Islet of Langerhans (tissue), 1 donor: ENCODE measurements at regions not wholly inside any gene's neighbourhood (a gene's known extent, or its start where the extent isn't known, plus 50 kb on each side); places are given as distances from the start of the nearest gene placed in this dataset.
A peak's percentile ranks its signal among the peaks of the same experiment; 100 is the strongest.
"Not testable (repeated sequence)": the region's sequence is repeated elsewhere in the genome, so short reads cannot be mapped to it uniquely, and the experiment has no call there.

ENCODE experiments used
- FAIRE-seq: peaks from one replicate; lab custom pipeline; 2011; peaks lifted over from hg19 to GRCh38; lab: Jason Lieb, UNC

DNA sequence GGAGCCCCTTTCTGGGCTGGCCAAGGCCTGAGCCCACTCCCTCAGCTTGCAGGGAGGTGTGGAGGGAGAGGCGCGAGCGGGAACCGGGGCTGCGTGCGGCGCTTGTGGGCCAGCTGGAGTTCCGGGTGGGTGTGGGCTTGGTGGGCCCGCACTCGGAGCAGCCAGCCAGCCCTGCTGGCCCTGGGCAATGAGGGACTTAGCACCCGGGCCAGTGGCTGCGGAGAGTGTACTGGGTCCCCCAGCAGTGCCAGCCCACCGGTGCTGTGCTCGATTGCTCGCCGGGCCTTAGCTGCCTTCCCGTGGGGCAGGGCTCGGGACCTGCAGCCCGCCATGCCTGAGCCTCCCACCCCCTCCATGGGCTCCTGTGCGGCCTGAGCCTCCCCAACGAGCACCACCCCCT lies 123.8 kb upstream of the SEMA3C start:
- not testable (repeated sequence) for FAIRE-seq

DNA sequence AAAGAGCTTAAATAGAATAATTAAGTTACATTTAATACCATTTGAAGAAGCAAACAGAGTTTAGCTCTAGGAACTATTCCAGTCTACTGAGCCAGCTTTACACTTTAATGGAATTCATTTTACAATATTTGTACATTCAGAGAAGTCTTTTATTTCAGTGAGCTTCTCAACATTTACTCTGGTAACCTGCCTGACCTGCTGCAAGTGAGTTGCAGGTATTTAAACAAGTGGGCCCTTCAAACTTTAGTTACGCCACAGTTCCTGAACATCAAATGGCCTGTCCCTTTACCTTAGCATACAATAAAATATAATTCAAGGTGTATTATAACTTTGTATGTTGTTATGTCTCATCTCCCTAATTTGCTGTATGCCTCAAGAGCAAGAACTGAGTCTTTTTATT lies 121.6 kb upstream of the SEMA3C start:
- FAIRE-seq = no peak

DNA sequence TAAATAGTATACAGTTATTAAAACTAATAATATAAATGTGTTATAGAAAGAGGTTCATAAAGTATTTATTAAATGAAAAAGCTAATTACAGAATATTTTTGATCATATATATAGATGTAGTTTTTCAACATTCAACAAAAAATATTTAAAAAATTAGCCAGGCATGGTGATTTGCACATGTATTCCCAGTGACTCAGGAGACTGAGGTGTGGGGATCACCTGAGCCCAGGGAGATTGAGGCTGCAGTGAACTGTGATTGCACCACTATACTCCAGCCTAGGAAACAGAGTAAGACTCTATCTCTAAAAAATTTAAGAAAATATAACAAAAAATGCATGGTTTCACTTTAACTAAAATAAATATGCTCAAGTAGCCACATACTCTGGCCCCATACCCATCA lies 118.0 kb upstream of the SEMA3C start:
- no peak for FAIRE-seq

DNA sequence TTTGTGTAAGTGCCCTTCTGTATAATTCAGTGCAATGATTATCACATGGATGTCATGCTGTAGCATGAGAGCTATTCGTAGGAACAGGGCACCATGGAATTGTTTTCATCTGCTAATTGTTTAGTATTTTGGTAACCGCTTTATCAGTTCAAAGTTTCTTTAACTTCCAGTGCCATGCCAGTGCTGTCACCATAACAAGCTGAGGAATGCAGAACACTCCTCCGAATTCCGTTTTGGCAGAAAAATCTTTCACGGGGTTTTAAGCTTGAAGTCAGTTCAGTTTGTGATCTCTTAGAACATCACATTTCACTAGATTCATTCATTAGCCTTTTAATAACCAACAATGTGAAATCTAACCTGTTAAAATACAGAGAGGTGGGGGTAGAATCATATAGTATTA lies 117.2 kb upstream of the SEMA3C start:
- FAIRE-seq = no peak

DNA sequence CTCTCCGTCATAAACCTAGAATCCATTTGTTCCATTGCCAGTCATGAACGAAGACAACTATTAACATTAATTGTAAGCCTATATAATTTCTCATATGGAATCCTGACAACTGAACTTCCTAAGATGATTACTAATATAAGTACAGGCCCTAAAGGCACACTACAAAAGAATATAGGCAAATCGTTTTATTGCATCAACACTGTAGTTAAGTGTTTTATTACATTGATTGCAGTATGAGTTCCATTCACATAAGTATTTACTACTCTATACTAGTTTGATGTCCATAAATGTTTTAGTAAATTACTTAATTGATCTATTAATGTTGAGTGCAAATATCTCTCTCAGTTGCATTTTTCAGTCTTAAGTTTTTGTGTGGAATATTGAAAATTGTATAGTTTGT lies 113.1 kb upstream of the SEMA3C start:
- no peak for FAIRE-seq

DNA sequence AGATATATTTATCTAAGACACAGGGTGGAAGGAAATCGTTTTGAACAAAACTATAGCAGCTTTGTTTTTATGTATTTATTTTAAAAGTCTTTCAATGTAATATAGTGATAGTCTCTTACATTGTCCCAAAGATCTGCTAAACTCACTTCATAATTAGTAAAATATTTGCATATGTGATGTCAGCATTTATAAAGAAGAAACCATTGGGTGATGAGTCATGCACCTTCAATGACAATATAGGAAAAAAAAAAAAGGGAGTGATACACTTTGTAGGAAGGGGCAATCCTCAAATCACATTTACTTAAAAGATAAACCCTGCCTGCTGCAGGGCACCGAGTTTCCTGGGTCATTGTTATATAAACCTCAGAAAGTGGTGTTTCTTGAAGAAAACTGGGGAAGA lies 112.4 kb upstream of the SEMA3C start:
- FAIRE-seq = no peak

DNA sequence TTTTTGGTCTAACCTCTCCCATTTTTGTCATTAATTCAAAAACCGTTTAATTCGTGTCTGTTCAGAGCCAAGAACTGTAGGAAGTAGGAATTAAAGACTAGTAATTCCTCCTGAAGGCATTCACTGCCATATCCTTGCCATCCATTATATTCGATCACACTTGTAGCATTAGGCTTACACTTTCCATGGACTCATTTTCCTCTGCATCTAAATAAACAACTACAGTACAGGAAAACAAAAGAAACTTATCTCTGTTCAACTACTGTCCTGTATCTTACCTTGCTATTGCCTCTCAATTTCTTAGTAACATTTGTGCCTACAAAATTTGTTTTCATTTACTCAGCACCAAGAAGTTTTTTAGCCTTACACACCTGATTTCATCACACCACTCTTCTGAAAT lies 111.6 kb upstream of the SEMA3C start:
- no peak for FAIRE-seq

DNA sequence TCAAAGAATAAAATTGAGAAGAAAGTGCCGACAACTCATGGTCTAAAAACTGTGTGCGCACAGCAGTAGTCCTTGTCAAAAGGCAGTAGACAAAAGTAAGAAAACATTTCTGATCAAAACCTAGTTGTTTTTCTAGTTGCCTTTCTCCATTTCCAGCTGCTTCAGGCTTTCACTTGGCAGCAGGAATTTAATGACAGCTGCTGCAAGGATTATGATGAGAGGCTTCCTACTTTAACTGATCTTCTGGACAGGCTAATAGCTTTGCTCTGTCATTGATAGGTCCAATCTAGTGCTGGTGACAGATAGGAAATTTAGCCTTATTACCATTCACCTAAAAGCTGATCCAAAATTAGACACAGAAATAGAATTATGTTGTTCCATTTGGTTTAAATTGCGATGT lies 110.7 kb upstream of the SEMA3C start:
- FAIRE-seq = no peak

DNA sequence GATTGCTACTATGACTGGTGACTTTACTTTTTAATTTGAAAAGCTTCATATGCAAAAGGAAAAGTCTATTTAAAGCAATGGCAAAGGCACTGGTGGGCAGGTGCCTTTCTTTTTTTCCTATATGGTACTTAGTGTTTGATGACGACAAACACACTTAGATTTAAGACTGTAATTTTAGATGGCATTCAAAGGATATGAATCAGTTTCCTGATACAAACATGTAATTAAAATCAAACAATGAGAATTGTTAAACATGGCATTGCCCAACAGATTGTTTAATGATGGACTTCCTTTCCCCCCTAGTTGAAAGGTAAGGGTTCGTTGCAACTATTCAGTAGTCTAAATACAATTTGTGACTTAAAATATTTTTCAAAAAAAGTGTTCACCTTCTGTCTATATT lies 106.5 kb upstream of the SEMA3C start:
- FAIRE-seq = no peak

DNA sequence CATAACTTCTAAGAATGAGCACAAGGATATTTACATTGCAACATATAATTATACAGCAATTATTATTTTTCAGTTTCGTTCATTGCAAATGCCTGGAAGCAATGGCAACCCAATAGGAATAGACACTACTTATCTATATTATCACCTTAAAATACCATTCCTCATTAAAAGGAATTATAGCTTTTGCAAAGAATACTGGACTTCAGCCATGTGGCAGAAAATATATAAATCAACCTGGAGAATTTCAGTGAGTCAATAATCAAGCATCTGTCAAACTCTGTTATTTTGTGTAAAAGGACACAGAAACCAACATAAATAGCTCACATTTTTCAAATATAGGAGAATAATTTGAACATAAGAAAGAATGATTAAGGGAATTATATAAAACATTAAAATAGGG lies 96.1 kb upstream of the SEMA3C start:
- no peak for FAIRE-seq

DNA sequence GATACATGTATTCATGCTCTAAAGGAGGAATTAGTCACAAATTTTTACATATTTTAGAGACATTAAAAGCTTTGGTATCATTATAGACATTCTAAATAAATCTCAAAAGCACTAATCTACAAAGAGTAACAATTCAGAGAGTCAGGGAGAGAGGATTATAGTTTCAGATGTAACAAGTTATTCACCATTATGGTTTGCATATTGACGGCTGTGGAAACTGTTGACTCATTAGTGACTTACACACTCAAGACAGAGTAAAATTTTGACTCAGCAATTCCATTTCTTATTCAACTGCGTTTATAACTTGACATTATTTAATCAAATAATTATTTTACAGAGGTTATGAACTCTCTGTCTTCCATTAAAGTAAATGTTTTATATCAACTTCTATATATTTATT lies 95.4 kb upstream of the SEMA3C start:
- FAIRE-seq = peak; percentile 9

DNA sequence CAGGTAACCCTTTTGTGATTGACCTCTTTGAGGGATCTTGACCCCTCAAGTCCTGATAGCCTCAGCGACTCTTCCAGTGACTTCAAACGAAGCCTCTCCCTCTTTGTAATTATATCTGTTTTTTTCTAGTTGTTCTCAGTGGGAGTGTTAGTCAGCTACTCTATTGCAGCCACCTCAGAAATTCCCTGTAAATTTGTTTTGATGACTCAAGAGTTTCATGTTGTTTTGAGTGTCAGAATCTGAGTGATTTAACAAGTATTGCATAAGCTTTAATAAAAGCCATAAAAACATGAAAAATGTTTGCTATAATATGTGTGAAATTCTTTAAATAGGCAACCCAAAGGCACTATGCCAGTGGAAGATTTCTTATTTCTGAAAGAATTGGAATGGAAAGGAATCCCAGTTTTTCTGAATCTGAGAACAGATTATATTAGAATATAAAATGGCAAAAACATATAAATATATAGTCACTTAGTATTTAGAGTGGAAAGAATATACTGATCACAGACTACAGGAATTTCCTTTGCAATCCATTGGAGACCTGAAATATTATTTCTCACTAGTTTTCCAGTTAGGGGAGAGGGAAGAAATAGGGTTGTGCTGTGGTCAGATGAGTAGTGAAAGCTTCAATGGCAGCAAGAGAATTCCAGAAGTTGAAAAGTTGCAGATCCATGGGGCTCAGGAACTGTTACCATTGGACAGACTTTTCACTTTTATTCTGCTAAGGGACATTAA lies 94.4 kb upstream of the SEMA3C start:
- no peak for FAIRE-seq

DNA sequence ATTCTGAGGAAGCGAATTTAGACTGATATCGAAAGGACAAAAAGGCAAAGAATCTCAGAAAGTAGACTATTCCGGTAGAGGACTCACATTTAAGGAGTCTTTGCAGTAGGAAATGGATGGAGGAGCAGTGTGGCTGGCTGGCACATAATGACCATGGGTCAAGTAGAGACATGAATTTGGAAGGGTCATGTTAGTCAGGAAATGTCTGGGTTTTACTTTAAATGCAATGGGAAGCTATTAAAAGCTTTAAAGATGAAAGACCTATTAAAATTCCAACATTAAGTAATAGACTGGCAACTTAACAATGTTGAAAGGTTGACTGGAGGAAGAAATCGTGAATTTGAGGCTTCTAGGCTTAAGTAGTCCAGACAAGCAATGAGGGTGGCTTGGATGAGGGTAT lies 90.0 kb upstream of the SEMA3C start:
- no peak for FAIRE-seq

DNA sequence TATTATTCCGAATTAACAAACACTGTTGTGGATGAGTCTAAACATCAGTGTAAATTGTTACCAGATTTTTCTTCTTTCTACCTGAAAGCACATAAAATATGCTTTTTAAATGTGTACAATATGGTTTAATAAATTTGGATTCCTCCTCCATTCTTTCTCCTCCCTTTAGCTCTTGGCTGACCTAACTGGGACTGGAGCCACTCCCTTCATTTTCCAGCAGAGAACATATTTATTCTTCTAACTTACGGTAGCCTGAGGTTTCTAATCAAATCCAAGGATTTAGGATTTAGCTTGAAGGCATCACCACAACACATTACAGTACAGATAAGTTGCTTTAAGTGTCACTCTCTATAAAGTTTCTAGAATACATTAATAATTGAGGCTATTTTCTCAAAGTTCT lies 88.2 kb upstream of the SEMA3C start:
- FAIRE-seq = no peak

DNA sequence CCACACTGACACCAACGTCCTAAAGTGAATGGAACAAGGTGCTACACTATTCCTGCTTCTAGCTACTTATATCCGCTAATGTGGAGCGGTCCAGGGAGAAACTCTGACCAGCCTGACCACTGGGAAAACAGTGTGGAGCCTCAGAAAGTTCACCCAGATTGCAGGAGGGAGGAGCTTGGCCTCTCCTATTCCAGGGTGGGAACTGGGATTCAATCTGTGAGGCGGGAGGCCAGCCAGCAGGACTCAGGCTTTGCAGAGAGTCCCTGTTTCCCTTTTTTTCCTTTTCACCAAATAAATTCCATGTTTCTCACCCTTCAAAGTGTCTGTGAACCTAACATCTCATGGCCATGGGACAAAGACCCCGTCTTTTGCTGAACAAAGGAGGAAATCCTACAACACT lies 86.4 kb upstream of the SEMA3C start:
- FAIRE-seq = no peak

DNA sequence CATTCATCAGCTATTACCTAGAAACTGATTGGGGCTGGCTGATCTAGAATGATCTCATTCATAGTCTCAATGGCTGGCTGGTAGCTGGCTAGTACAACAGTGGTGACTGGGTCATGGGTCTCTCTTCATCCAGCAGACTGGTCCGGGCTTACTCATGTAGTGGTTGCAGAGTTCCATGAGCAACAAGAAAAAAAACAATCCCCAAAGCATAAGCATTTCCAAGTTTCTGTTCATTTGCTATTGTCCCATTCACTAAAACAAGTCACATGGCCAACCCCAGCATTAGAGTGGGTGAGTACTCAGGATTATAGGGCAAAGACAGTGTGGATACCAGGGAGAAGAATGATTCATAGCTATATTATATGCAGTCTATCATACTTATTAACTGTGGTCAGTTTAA lies 85.2 kb upstream of the SEMA3C start:
- no peak for FAIRE-seq

DNA sequence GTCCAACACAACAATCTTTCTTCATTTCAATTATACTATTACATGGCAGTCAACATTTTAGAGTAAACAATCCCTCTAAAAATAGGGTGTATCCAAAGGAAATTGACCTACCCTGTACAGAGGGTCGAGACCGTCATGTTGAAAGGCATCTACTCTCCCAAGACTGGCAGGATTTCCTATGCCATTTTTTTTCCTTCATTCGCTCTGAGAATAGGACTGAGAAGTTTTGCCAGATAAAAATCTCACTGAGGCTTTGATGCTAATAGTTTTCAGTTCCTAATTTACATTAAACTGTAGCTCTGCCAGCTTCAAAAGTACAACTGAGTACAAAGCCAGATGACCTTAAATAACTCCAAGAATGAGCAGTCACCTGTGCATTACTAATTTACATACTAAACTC lies 84.5 kb upstream of the SEMA3C start:
- no peak for FAIRE-seq

DNA sequence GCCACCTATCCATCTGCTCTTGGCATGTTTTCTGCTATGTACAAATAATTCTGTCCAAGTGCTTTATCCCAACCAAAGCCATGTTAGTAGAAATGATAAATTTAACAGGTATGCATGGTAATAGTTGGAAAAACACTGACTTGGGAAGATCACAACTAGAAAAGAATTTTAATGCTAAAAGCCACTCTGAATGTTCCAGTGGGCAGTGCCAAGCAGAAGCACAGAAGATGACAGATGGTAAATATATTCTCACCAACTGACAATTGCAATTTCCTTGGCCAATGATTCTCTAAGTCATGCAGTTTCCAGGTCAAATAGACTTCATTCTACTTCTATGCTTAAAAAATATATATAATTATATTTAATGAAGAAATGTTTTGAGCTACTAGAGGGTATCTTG lies 83.6 kb upstream of the SEMA3C start:
- no peak for FAIRE-seq

DNA sequence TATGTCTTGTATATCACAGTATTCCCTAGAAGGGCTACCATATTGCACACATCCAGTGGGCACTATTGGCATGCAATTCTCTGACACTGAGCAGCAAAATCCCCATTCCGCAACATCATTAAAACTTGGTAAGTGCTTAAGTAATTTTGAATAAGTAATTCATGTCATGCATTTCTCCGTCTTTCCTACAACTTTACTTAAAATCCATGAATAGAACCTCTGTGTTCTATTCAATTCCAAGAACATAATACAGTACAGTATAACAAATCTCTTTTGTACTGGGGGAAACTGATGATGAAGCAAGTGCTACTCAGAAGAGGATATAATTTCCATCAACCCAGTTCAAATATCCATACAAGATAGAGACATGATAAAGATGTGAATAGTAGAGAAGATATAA lies 80.9 kb upstream of the SEMA3C start:
- FAIRE-seq = no peak

DNA sequence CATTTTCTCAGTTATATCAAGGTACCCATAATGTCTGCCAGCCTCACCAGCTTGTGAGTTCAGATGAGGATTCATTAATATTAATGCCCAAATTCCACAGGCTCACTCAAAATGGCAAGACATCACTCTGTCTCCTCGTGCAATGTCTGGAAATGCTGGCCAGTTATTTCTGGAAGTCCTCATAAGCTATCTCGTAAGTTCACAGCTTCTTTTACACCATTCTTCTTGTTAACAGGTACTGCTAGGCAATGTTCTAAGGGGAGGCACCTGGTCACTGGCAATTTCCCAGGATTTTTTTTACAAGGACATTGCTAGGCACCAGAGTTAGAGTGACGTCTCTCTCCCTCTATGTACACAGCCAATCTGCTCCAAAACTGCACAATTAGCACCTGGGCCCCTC lies 80.2 kb upstream of the SEMA3C start:
- FAIRE-seq = no peak

DNA sequence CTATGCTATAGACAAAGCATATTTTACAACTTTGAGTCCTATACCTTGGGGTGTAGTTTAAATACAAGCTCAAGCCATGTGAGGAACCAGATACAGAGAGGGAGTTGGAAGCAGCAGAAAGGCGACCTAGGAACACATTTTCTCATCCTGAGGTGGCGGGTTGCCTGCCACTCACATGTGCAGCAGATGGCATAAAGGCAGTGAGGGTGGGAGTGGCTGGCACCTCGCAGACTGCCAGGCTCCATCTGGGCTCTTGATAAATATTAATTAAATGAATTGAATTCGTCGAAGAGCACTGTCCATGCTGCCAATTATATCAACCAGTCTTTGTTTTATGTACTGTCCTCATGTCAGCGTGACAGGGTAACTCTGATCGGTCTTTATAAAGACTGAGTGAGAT lies 79.0 kb upstream of the SEMA3C start:
- FAIRE-seq = no peak

DNA sequence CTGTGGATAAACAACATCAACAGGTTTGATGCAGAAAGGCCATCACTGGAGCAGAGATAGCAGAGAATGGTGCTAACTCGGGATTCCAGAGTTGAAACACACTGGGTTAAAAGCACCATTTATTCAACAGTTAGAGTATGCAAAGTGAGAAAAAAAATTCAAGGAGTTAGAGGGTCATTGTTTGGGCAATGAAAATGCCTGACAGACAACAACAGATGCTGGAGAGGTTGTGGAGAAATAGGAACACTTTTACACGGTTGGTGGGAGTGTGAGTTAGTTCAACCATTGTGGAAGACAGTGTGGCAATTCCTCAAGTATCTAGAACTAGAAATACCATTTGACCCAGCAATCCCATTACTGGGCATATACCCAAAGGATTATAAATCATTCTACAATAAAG lies 77.4 kb upstream of the SEMA3C start:
- not testable (repeated sequence) for FAIRE-seq

DNA sequence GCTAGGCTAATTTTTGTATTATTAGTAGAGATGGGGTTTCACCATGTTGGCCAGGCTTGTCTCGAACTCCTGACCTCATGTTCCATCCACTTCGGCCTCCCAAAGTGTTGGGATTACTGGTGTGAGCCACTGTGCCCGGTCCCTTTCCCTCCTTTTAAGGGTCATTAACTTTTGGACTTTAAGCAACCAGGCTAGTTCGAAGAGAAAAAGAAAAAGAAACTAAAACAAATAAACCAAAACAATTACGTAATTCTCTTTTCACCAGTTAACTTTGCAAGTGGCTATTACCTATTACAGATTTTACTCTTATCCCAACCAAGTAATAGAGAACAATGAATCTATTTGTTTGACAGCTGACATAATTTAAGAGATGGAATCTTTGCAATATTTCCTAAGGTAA lies 72.8 kb upstream of the SEMA3C start:
- no peak for FAIRE-seq

DNA sequence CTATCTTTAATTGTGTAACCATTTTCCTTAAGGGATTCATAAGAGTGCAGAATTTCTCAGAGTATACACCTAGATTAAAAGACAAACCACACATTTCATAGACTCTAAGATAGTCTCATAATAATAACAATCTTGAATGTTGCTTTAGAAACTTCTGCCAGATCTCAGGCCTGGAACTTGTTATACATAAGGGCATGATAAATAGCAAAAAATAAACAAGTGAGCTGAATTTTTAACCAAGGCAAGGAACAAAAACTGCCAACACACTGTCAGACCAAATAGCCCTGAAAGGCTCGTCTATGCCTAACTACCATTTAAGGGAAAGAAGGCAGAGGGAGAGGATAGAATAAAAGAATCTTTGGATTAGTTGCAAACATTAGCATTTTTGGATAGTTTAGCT lies 65.8 kb upstream of the SEMA3C start:
- FAIRE-seq = no peak

DNA sequence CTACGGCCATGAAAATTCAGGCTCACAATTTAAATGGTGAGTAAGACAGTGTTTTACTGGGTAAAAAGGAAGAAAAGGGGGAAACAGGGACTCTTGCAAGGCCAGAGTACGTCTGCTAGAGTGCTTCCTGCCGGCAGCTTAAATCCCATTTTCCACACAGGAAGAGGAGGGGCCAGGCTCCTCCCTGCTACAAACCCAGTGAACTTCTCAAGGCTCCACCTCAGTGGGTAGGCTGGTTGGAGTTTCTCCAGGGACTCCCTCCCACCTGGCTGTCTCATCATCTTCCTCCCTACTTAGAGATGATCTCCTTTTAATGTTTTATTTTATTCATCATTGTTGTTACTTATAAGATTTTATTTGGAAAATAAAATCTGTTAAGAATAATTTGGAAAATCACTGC lies 62.6 kb upstream of the SEMA3C start:
- no peak for FAIRE-seq
